Activated CD4-positive, alpha-beta T cell treated with anti-CD3 and anti-CD28 coated beads, Interleukin-2, amount 10 ng/mL, durations not matched to agents 24 days and 14 days (primary cell): ENCODE measurements at regions not wholly inside any gene's neighbourhood (a gene's known extent, or its start where the extent isn't known, plus 50 kb on each side); places are given as distances from the start of the nearest gene placed in this dataset.
"Not testable (repeated sequence)": the region's sequence is repeated elsewhere in the genome, so short reads cannot be mapped to it uniquely, and the experiment has no call there.

Experiments used
- DNase-seq: peaks from one replicate; pipeline ENCODE4 v3.0.0; 2022
- H3K27ac Mint-ChIP-seq: one replicate; pipeline ENCODE4 v1.8.0; 2022; ENCODE audit warnings: mild to moderate bottlenecking, mixed read lengths
- H3K27me3 Mint-ChIP-seq: one replicate; pipeline ENCODE4 v1.8.0; 2022; ENCODE audit warnings: mixed read lengths
- H3K36me3 Mint-ChIP-seq: one replicate; pipeline ENCODE4 v1.8.0; 2022; ENCODE audit warnings: low read depth, mild to moderate bottlenecking, mixed read lengths
- H3K4me1 Mint-ChIP-seq: one replicate; pipeline ENCODE4 v1.8.0; 2021; ENCODE audit warnings: mixed read lengths
- H3K4me3 Mint-ChIP-seq: one replicate; pipeline ENCODE4 v1.8.0; 2022; ENCODE audit warnings: mild to moderate bottlenecking, moderate library complexity, mixed read lengths
- H3K9me3 Mint-ChIP-seq: one replicate; pipeline ENCODE4 v1.8.0; 2021; ENCODE audit warnings: mixed read lengths
- intact Hi-C: fragments of 100-400 bp; cut with micrococcal nuclease; formaldehyde crosslinking; loops from one replicate; pipeline ENCODE4 v1.15.1; 2023

DNA sequence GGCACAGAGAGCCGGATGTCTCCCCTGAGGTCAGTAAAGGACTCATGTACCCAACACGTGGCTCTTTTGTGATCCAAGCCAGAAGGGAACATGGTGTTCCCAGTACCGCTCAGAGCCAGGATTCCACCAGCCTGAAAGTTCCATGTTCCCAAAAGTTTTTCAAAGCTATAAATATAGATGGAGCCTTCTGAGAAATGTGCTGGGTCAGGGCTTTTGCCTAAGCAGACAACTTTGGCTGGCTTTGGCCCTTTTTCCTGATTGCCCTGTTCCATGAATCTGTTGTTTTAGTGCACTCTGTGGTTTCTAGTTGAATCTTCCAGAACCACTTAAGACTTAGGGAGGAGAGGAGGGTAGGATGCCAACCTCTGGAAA is 128.5 kb upstream of the HS3ST2 start:
- intact Hi-C loops = no loop called here
- Mint-ChIP-seq H3K4me1 (peaks cover 6% of the 10 kb centered on the region), H3K36me3 (no peaks in the 10 kb centered on the region), H3K27ac (no peak overlapping the region), H3K9me3 (peaks cover 7% of the 10 kb centered on the region), H3K4me3 (no peak overlapping the region), H3K27me3 (peaks cover 3% of the 10 kb centered on the region)
- peak; percentile 51 for DNase-seq

DNA sequence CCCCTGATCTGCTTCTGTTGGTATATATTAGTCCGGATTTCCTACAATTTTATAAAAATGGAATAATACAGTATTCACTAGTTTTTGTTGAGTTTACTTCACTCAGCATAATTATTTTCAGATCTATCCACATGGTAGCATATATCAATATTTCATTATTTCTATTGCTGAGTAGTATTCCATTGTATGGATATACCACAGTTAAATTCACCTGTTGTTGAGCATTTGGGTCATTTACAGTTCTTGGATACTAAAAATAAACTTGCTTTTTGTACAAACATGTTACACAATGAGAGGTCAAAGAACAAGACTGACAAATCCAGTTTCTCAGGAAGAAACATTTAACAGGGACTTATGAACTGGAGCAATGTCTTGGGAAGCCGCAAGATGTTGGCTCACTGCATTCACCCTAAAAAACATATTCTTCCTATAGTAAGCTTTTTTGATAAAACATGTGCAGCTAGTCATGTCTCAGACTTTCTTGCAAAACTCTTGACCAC is 126.9 kb upstream of the HS3ST2 start:
- peaks cover 3% of the 10 kb centered on the region for H3K27me3 Mint-ChIP-seq
- intact Hi-C loops = no loop called here
- no peaks in the 10 kb centered on the region for H3K36me3 Mint-ChIP-seq
- DNase-seq = no peak
- no peak overlapping the region for H3K4me3 Mint-ChIP-seq
- no peak overlapping the region for H3K27ac Mint-ChIP-seq
- peaks cover 6% of the 10 kb centered on the region for H3K4me1 Mint-ChIP-seq
- H3K9me3 Mint-ChIP-seq = peaks cover 7% of the 10 kb centered on the region

DNA sequence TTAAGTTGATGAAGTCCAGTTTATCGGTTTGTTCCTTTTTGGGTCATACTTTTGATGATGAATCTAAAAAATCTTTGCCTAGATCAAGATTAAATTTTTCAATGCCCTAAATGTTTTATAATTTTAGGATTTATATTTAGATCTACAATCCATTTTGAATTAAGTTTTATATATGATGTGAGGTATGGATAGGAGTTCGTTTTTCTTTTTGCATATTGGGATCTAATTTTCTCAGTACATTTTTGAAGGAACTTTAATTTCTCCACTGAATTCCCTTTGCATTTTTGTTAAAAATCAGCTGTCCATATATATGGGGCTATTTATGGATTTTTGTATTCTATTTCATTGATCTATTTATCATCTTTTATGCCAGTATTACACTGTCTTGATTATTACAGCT is 125.5 kb upstream of the HS3ST2 start:
- no peak overlapping the region for H3K27ac Mint-ChIP-seq
- no peak overlapping the region for H3K4me3 Mint-ChIP-seq
- H3K4me1 Mint-ChIP-seq = peaks cover 6% of the 10 kb centered on the region
- no peaks in the 10 kb centered on the region for H3K36me3 Mint-ChIP-seq
- H3K27me3 Mint-ChIP-seq = peaks cover 3% of the 10 kb centered on the region
- intact Hi-C loops = no loop called here
- DNase-seq = no peak
- H3K9me3 Mint-ChIP-seq = peaks cover 7% of the 10 kb centered on the region

DNA sequence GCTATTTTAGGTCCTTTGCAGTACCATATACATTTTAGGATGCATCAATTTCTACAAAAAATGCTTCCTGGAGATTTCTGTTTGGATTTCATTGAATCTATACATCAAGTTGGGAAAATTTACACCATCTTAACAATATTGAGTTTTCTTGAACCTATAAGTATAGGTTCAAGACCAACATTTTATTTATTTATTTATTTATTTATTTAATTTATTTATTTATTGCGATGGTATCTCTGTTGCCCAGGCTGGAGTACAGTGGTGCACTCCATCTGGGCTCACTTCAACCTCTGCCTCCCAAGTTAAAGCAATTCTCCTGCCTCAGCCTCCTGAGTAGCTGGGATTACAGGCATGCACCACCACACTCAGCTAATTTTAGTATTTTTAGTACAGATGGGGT is 125.0 kb upstream of the HS3ST2 start:
- Mint-ChIP-seq H3K27me3 (no peaks in the 10 kb centered on the region), H3K27ac (no peak overlapping the region), H3K4me1 (peaks cover 6% of the 10 kb centered on the region), H3K36me3 (no peaks in the 10 kb centered on the region), H3K9me3 (peaks cover 7% of the 10 kb centered on the region), H3K4me3 (no peak overlapping the region)
- intact Hi-C loops = no loop called here
- DNase-seq = no peak

DNA sequence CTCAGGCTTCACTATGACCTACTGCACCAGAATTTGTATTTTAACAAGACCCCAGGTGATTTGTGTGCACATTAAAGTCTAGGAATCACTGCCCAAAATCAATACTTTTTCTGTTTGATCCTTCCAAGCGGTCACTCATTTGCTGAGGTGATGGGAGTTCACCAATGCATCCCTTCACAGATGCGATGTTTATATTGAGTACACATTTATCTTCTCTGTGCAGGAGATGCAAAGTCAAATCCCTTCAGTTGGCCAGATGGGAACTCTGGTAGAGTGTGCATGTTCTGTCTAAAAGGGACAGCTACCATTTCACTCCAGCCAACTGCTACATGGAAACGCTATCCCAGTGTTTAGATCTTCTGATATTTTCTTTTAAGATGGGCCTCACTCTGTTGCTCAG is 122.6 kb upstream of the HS3ST2 start:
- Mint-ChIP-seq H3K4me1 (no peaks in the 10 kb centered on the region), H3K4me3 (no peak overlapping the region), H3K27me3 (peaks cover 1% of the 10 kb centered on the region), H3K27ac (no peak overlapping the region), H3K9me3 (peaks cover 4% of the 10 kb centered on the region), H3K36me3 (no peaks in the 10 kb centered on the region)
- intact Hi-C loops = no loop called here
- DNase-seq = no peak

DNA sequence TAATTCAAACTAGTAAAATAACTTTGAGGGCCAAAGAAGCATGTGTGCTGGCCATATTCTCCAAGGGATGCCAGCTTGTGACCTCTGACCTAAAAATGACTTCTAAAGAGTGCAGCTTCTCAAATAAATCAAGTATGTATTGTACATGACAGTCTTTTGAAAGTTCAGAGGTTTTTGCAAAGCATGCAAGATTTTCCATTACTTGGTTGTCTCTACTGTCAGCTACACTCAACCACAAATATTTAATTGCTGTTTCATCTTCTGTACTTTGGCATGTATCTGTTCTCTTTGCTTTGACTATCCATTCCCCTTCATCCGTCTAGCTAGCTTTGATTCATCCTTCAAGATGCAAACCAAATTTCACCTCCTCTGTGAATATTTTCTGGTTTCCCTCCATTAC is 121.9 kb upstream of the HS3ST2 start:
- H3K36me3 Mint-ChIP-seq = no peaks in the 10 kb centered on the region
- intact Hi-C loops = no loop called here
- no peaks in the 10 kb centered on the region for H3K4me1 Mint-ChIP-seq
- no peak overlapping the region for H3K27ac Mint-ChIP-seq
- DNase-seq = no peak
- peaks cover 2% of the 10 kb centered on the region for H3K9me3 Mint-ChIP-seq
- peaks cover 3% of the 10 kb centered on the region for H3K27me3 Mint-ChIP-seq
- no peak overlapping the region for H3K4me3 Mint-ChIP-seq

DNA sequence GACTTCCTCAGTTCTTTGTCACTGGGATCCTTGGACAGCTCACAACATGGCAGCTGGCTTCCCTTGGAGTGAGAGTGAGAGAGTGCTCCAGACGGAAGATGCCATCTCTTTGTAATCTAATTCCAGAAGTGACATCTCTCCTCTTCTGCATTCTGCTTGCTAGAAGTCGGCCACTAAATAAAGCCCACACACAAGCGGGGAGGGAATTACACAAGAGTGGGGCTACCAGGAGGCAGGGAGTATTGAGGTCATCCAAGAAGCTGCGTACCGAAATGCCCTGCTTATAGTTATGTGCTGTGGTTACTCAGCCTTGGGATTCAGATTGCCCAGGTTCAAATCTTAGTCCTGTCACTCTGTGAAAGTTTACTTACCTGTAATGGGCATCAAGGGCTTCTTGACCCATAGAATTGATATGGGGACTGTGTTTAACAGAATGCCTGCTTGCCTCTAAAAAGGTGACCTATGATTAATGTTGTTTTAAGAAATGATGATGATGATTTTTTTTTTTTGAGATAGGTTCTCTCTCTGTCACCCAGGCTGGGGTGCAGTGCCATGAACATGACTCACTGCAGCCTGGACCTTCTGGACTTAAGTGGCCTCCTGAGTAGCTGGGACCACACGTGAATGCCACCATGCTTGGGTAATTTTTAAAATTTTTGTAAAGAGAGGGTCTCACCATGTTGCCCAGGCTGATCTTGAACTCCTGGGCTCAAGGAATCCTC is 120.9 kb upstream of the HS3ST2 start:
- no peak for DNase-seq
- Mint-ChIP-seq H3K27ac (no peak overlapping the region), H3K9me3 (no peaks in the 10 kb centered on the region), H3K27me3 (peaks cover 3% of the 10 kb centered on the region), H3K4me1 (no peaks in the 10 kb centered on the region), H3K36me3 (no peaks in the 10 kb centered on the region), H3K4me3 (no peak overlapping the region)
- intact Hi-C loops = no loop called here

DNA sequence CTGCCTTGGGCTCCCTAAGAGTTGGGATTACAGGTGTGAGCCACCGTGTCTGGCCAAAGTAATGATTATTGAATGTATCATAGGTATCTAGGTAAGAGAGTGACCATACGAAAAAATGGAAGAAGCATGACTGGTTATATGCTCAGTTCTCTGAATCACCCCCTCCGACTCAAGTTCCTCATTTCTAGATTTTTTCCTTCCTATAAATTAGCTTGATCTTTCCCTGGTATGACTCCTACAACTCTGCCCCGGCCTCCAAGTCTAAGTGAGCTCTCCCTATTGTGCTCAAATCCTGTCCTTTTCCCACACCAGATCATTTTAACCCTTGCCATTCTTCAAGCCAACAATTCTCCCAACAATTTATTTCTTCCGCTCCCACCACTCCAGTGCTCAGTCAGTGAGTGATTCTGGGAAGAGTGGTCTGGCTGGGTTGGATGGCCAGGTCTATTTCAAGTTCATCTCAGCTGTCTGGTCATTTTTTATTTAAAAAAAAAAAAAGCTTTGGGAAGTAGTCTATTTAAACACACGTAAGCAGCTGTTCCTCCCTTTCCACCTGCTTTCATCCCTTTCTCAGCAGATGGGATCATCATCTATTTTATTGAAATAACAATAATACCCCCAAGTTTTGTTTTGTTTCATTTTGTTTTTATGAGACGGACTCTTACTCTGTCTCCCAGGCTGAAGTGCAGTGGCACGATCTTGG is 120.2 kb upstream of the HS3ST2 start:
- intact Hi-C loops = no loop called here
- Mint-ChIP-seq H3K27me3 (peaks cover 3% of the 10 kb centered on the region), H3K4me1 (no peaks in the 10 kb centered on the region), H3K4me3 (no peak overlapping the region), H3K9me3 (no peaks in the 10 kb centered on the region), H3K27ac (no peak overlapping the region), H3K36me3 (no peaks in the 10 kb centered on the region)
- no peak for DNase-seq

DNA sequence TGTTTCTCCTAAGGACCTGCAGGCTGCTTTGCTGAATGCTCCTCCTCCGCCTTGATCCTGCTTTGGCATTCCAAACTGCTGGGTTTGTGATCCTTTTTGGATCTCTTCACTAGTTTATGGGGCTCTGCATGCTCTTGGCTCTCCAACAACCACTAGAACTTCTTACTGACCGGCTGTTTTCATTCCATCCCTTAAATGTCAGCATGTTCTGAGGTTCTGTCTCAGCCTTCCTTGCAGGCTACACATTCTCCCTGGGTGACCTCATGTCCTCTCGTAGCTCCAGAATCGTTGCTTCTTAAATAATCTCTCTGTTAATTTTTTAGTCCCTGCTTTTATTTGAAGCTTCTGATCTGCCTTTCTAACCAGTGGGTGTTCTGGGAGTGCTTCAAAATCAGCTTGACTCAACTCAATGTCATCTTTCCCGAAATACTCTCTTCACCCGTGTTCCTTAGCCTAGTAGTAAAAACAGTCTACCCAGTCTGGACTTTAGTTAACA is 119.0 kb upstream of the HS3ST2 start:
- Mint-ChIP-seq H3K4me3 (no peak overlapping the region), H3K9me3 (no peaks in the 10 kb centered on the region), H3K36me3 (no peaks in the 10 kb centered on the region), H3K4me1 (no peaks in the 10 kb centered on the region), H3K27me3 (peaks cover 3% of the 10 kb centered on the region), H3K27ac (no peak overlapping the region)
- DNase-seq = no peak
- intact Hi-C loops = no loop called here

DNA sequence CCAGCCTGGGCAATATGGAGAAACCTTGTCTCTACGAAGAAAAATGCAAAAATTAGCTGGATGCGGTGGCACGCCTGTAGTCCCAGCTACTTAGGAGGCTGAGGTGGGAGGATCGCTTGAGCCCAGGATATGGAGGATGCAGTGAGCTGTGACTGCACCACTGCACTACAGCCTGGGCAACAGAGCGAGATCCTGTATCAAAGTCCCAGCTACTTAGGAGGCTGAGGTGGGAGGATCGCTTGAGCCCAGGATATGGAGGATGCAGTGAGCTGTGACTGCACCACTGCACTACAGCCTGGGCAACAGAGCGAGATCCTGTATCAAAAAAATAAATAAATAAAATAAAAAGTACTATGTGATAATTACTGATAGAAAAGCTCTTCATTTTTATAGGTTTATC is 118.2 kb upstream of the HS3ST2 start:
- H3K27me3 Mint-ChIP-seq, H3K9me3 Mint-ChIP-seq, H3K4me1 Mint-ChIP-seq, H3K4me3 Mint-ChIP-seq, DNase-seq, H3K36me3 Mint-ChIP-seq, H3K27ac Mint-ChIP-seq, intact Hi-C loops: not testable (repeated sequence)

DNA sequence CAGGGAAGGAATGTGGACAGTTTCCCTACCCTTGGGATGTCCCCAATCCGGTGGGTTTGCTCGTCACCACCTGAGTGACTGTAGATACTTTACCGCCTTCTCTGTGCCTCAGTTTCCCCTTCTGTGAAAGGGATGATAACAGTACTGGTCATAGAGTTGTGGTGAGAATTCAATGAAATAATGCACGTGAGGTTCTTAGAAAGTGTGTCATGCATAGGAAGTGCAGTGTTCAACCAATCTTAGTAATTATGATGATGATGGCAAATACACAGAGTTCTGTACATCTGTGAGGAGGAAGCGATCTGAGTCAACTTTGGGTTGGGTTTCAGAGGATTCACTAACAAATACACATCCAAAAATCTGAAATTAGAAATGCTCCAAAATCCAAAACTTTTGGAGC is 114.6 kb upstream of the HS3ST2 start:
- no peaks in the 10 kb centered on the region for H3K4me1 Mint-ChIP-seq
- H3K27me3 Mint-ChIP-seq = peaks cover 3% of the 10 kb centered on the region
- H3K9me3 Mint-ChIP-seq = no peaks in the 10 kb centered on the region
- no peaks in the 10 kb centered on the region for H3K36me3 Mint-ChIP-seq
- H3K4me3 Mint-ChIP-seq = no peak overlapping the region
- intact Hi-C loops = no loop called here
- no peak for DNase-seq
- no peak overlapping the region for H3K27ac Mint-ChIP-seq

DNA sequence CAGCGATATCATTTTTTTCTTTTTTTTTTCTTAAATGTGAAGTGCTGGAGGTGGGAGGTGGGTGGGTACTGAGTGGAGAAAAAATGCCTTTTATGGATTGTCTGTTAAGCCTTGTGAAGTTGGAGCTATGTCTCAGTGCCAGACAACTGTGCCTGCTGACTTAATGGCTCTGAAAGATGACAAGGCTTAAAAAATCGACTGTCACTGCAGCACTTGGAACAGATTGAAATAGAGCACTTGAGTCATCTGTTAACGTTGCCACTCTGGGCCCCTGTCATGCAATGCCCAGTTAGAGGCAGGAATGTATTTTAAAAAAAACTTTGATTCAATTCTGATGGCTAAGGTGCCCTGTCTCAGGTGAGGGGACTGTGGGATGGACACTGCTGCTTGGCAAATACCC is 108.2 kb upstream of the HS3ST2 start:
- Mint-ChIP-seq H3K9me3 (peaks cover 1% of the 10 kb centered on the region), H3K36me3 (no peaks in the 10 kb centered on the region), H3K4me3 (no peak overlapping the region), H3K27ac (no peak overlapping the region), H3K27me3 (no peaks in the 10 kb centered on the region), H3K4me1 (no peaks in the 10 kb centered on the region)
- no peak for DNase-seq
- intact Hi-C loops = no loop called here

DNA sequence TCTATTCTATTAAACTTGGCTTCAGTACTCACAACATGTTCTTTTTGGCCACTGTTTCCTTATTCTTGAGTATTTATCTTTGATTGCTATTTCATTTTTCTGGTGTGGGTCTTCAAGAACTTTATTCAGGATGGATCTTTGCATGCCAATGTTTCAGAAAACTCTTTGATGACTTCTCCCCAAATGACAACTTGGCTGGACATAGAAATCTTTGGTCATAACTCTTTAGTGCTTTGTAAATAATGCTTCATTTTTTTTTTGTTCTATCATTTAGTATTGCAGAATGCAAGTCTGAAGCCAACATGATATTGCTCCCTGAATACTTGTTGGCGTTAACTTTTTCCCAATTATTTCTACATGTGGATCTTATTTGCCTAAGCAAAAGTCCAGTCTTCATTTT is 103.6 kb upstream of the HS3ST2 start:
- DNase-seq = no peak
- H3K36me3 Mint-ChIP-seq = no peaks in the 10 kb centered on the region
- no peak overlapping the region for H3K27ac Mint-ChIP-seq
- H3K4me3 Mint-ChIP-seq = no peak overlapping the region
- intact Hi-C loops = no loop called here
- no peaks in the 10 kb centered on the region for H3K27me3 Mint-ChIP-seq
- no peaks in the 10 kb centered on the region for H3K4me1 Mint-ChIP-seq
- peaks cover 15% of the 10 kb centered on the region for H3K9me3 Mint-ChIP-seq

DNA sequence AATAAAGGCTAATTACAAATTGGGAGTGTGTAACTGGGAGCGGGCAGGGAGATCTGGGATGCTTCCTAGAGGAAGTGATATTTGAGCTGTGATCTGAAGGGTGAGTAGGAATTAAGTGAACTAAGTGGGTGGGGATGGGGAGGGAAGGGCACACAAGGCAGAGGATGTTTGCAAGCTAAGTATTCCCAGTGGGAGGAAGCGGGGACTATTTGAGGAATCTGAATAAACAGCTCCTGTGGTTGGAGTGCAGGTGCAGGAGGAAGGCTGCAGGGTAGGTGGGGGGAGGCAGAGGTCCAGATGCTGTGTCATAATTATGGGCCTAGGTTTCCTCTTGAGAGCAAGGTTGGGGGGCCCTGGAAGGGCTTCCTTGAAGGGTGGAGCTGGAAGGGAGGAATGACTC is 102.1 kb upstream of the HS3ST2 start:
- no peak overlapping the region for H3K4me3 Mint-ChIP-seq
- H3K36me3 Mint-ChIP-seq = no peaks in the 10 kb centered on the region
- H3K27ac Mint-ChIP-seq = no peak overlapping the region
- H3K4me1 Mint-ChIP-seq = no peaks in the 10 kb centered on the region
- H3K9me3 Mint-ChIP-seq = peaks cover 15% of the 10 kb centered on the region
- no peak for DNase-seq
- intact Hi-C loops = no loop called here
- H3K27me3 Mint-ChIP-seq = no peaks in the 10 kb centered on the region
